NOMO-1 treated with DMSO at 0.1 percent for 48 hours (cell line): ENCODE measurements at regions not wholly inside any gene's neighbourhood (a gene's known extent, or its start where the extent isn't known, plus 50 kb on each side); places are given as distances from the start of the nearest gene placed in this dataset.
A peak's percentile ranks its signal among the peaks of the same experiment; 100 is the strongest.
"Not testable (repeated sequence)": the region's sequence is repeated elsewhere in the genome, so short reads cannot be mapped to it uniquely, and the experiment has no call there.

Source experiments
- DNase-seq: peaks from one replicate; lab custom pipeline; 2025; ENCODE audit not compliant: unreplicated experiment; lab: John Stamatoyannopoulos, UW

- DNase-seq: no peak
These were observed 218.6 kb upstream of the PLXNA2 start for GRCh38 chr1:208462761-208463160.

GRCh38 chr1:208465266-208465665 lies 221.1 kb upstream of the PLXNA2 start:
- DNase-seq: no peak

DNA sequence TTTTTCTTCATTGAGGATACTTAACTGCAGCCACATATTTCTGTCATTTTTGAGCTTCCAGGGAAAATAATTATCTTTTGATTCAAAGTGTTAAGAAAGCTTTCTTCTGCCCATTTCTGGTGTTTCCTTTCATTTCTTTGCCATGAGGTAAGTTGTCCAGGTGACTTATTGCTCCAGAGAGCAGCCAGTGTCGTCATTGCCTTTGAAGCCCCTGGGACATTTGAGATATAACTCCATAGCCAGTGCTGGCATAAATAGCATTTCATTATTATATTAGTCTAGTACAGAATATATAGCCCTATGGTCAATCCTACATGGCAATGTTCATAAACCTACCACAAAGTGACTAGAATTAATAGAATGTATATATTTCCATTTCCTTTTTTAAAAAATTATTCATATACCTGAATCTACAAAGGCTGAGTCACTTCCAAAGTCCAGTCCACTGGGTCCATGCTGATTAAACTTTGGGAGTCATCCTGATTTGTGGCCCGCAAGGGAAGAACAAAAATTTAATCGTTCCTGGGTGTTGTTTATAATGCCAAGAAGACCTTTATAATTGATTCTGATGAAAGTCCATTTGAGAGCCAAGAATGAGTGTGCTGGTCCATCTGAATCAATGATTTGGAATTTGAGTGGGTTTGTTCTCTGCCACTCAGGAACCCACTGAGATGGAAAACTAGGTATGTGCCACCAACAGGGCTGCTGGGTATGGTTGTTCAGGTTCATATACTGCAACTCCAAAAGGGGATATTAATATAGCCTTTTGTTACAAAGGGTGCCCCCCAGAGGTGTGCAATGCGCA lies 221.8 kb upstream of the PLXNA2 start:
- no peak for DNase-seq

DNA sequence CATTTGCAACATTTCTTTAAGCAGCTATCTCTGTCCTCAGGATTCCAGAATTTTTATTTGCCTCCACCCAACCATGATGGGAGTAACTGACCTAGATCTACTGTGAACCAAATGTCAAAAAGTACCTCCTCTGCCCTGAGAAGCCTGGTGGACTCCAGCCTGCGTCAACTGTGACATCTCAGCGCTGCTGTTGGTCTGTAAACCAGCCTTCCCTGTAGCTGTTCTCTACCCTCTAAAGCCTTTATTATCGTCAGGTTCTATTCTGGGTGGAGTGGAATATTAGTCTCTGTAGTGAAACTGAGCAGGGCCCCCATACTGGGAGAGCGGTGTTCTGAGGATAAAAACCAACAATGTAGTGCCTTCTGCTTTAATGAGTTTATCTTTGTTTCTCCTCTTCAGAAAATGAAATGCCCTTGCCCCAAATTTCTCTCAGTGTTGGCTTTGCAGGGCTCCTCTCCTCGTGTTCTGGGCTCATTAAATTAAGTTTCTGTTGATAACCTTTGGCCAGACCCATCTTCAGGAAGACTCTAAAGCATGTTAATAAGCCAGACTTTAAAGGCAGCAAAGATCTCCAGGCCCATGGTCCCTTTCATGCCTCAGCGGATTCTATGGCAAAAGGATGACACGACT lies 223.1 kb upstream of the PLXNA2 start:
- no peak for DNase-seq

- no peak for DNase-seq
These were observed 231.3 kb upstream of the PLXNA2 start for GRCh38 chr1:208475449-208475848.

DNA sequence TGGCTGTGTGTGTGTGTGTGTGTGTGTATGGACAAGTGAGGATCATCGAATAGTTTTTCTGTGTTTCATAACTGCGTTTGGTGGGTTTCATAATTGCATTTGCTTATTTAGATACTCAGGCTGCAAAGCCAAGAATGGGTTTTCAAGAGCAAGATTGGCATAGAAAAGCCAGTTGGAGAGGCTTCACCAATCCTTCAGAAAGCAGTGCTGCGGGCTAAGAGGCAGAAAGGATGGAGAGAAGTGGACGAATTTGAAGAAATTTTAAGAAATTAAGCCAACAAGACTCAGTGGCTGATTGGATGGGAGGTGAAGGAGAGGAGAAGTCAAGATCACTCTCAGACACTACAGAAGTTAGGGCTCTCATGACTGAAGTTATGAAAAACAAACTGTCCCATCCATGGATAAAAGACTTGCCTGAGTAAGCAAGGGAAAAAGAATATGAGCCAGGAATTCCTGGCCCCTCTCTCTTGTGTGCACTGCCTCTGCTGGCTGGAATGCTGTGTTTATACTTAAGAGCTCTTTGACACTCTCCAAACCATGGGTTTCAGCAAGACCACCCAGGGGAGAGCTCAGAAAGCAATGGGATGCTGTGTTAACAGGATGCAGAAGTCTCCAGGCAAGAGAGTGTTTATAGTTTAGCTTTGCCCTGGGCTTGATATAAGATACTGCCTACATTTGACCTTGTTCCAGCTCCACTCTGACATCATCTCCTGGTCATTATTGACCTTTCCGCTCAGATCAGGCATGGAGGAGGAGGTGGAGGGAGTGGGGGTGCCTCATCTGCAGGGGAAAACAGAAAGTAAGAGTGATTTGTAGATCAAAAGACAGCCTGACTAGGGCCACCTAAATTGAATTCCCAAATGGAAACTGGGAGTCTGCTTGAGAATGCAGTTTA lies 232.0 kb upstream of the PLXNA2 start:
- no peak for DNase-seq

- no peak for DNase-seq
These were observed 232.6 kb upstream of the PLXNA2 start for GRCh38 chr1:208476846-208477170.

GRCh38 chr1:208479435-208479834 lies 235.3 kb upstream of the PLXNA2 start:
- no peak for DNase-seq

GRCh38 chr1:208485512-208485911 lies 241.3 kb upstream of the PLXNA2 start:
- DNase-seq: no peak

- DNase-seq: no peak
These were observed 242.5 kb upstream of the PLXNA2 start for GRCh38 chr1:208486677-208487076.

DNA sequence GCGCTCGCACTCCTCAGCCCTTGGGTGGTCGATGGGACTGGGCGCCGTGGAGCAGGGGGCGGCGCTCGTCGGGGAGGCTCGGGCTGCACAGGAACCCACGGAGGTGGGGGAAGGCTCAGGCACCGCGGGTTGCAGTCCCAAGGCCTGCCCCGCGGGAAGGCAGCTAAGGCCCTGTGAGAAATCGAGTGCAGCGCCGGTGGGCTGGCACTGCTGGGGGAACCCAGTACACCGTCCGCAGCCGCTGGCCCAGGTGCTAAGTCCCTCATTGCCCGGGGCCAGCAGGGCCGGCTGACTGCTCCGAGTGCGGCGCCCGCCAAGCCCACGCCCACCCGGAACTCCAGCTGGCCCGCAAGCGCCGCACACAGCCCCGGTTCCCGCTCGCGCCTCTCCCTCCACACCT lies 244.2 kb upstream of the PLXNA2 start:
- DNase-seq: not testable (repeated sequence)

DNA sequence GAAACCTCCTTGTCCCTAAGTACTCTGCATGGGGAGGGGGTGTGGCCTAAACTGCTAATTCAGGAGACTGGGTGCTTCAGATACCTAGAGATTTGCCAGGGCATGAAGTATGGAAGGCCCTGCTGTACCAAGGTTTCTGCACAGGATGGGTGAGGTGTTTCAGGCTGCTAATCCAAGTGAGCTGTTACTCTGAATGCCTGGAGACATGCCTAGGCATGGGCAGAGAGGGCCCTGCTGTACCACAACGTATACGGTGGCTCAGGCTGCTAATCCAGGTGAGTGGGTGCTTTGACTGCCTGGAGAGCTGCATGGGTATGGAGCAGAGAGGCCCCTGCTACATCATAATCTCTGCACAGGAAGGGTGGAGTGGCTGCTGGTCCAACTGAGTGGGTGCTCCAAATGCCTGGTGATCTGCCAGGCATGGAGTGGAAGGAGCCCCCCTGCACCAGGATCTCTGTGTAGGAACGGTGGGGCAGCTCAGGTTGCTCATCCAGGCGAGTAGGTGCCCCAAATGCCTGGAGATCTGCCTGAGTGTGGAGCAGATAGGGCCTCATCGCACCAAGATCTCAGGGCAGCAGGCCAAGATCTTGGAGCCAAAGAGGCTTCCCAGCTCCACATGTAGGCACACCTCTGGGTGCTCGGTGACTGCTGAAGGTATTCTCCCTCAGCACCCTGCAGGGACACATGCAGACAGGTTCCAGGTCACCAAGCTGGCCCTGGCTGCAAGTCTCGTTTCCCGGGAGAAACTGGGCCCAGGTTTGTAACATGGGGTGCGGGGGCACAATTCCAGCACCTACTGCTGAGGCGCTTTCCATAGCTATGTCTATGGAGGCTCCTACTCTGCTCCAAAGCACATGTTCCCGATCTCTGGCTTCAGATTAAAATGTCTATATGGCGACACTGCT lies 252.5 kb upstream of the PLXNA2 start:
- no peak for DNase-seq

GRCh38 chr1:208497866-208498541 lies 253.8 kb upstream of the PLXNA2 start:
- DNase-seq: no peak

GRCh38 chr1:208499026-208499425 lies 254.8 kb upstream of the PLXNA2 start:
- peak; percentile 75 for DNase-seq

DNA sequence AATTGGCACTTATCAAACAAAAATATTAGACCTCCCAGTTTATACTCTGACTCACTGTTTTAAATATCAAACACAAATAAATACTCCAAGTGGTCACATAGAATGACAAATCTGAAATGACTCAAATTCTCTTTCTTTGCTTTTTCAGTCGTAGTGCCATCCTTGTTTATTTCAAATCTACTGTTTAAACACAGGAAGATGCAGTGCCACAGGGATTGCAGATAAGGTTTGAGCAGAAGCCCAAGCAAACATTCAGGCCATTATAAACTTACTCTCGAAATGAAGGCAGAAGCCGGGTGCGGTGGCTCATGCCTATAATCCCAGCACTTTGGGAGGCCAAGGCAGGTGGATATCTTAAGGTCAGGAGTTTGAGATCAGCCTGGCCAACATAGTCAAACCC lies 255.4 kb upstream of the PLXNA2 start:
- no peak for DNase-seq

GRCh38 chr1:208500375-208500774 lies 256.2 kb upstream of the PLXNA2 start:
- no peak for DNase-seq

GRCh38 chr1:208501542-208501941 lies 257.4 kb upstream of the PLXNA2 start:
- DNase-seq: no peak

- DNase-seq: no peak
These were observed 259.6 kb upstream of the PLXNA2 start for GRCh38 chr1:208503787-208504186.

DNA sequence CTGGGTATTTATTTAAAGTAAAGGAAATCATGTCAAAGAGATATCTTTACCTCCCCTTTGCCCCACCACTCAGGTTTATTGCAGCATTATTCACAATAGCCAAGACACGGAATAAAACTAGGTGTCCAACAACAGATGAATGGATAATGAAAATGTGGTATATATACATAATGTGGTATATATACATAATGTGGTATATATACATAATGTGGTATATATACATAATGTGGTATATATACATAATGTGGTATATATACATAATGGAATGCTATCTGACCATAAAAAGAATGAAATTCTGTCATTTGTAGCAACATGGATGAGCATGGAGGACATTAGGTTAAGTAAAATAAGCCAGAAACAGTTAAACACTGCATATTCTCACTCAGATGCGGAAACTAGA lies 262.6 kb upstream of the PLXNA2 start:
- no peak for DNase-seq

GRCh38 chr1:208509072-208509471 lies 264.9 kb upstream of the PLXNA2 start:
- no peak for DNase-seq
